K562 (cell line): ENCODE measurements at regions not wholly inside any gene's neighbourhood (a gene's known extent, or its start where the extent isn't known, plus 50 kb on each side); places are given as distances from the start of the nearest gene placed in this dataset.

ENCODE experiments used
- COPS2 ChIP-seq: fragments of 450-650 bp; conservative IDR thresholded peaks from 2 replicates; pipeline ENCODE4 v1.6.1; 2016; ENCODE audit warnings: mild to moderate bottlenecking, moderate library complexity
- JUNB ChIP-seq: fragments of 450-650 bp; formaldehyde crosslinking; conservative IDR thresholded peaks from 2 replicates; pipeline ENCODE4 v1.4.0; 2020; ENCODE audit warnings: mild to moderate bottlenecking
- NR2F6 ChIP-seq: fragments of 450-650 bp; formaldehyde crosslinking; IDR thresholded peaks from 2 replicates; pipeline ENCODE4 v1.4.0; 2020; ENCODE audit warnings: mild to moderate bottlenecking
- NR3C1 ChIP-seq: sonication (generic); formaldehyde crosslinking; IDR thresholded peaks from 2 replicates; pipeline ENCODE4 v1.8.1; 2022; ENCODE audit warnings: missing genetic modification reagents
- PHF21A ChIP-seq: fragments of 450-650 bp; IDR thresholded peaks from 2 replicates; pipeline ENCODE4 v1.6.1; 2017; ENCODE audit warnings: low read depth, borderline replicate concordance
- POLR2AphosphoS5 ChIP-seq: IDR thresholded peaks from 2 replicates; pipeline ENCODE4 v1.6.1; 2011; ENCODE audit warnings: mild to moderate bottlenecking, low read depth, low read length, moderate library complexity; ENCODE audit not compliant: control insufficient read depth, insufficient read depth
- PYGO2 ChIP-seq: fragments of 450-650 bp; IDR thresholded peaks from 2 replicates; pipeline ENCODE4 v1.6.1; 2016; ENCODE audit warnings: mild to moderate bottlenecking, missing genetic modification characterization, moderate library complexity, missing compliant biosample characterization
- ZNF140 ChIP-seq: fragments of 250-450 bp; sonication (Bioruptor Pico); IDR thresholded peaks from 2 replicates; pipeline ENCODE4 v1.8.0; 2021; ENCODE audit warnings: moderate library complexity, mild to moderate bottlenecking, inconsistent platforms
- ZNF785 ChIP-seq: fragments of 250-450 bp; sonication (Bioruptor Pico); IDR thresholded peaks from 2 replicates; pipeline ENCODE4 v1.4.0; 2020; ENCODE audit warnings: mild to moderate bottlenecking
- ZNF830 ChIP-seq: fragments of 250-450 bp; sonication (Bioruptor Pico); IDR thresholded peaks from 2 replicates; pipeline ENCODE4 v1.5.0; 2021; ENCODE audit warnings: mild to moderate bottlenecking
- ZZZ3 ChIP-seq: fragments of 450-650 bp; IDR thresholded peaks from 2 replicates; pipeline ENCODE4 v1.6.1; 2016; ENCODE audit warnings: antibody characterized with exemption, mild to moderate bottlenecking, moderate library complexity
- TF ChIP-seq, protein P1 (sequence below), 3 experiments: IDR thresholded peaks in 2 of 3; conservative IDR thresholded peaks in 1 of 3; 2 replicates each; pipeline ENCODE4 v1.5.1; 2011 to 2012; ENCODE audit warnings: low read length in 3 of 3, mild to moderate bottlenecking in 3 of 3, control low read depth in 2 of 3, improper control_type of control experiment in 1 of 3, inconsistent platforms in 1 of 3, low read depth in 1 of 3, mixed read lengths in 1 of 3, moderate library complexity in 1 of 3; ENCODE audit not compliant: insufficient read depth in 2 of 3
- TF ChIP-seq, protein P2 (sequence below): sonication (generic); formaldehyde crosslinking; IDR thresholded peaks from 2 replicates; pipeline ENCODE4 v1.8.1; 2023; ENCODE audit warnings: mild to moderate bottlenecking, missing genetic modification reagents

DNA sequence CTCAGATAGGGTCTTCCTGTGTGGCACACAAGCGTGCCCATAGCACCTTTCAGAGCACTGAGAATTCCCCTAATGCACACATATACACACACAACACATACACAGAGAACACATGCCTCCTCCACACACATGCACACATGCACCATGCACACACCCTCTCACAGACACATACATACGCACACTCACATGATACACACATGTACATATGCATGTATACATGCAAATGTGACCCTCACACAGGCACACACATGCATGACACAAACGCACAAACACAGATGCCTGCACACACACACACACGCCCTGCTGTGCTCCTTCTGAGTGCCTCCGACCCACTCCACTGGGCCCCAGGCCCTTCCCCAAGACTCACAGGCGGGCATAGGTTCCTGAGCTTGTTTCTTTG is 251.0 kb downstream of the PTPRU start:
- TF ChIP-seq NR2F6 (CRISPR knock-in tag) (no peak), JUNB (CRISPR knock-in tag) (no peak), ZNF830 (CRISPR knock-in tag) (no peak), ZZZ3 (no peak), ZNF785 (CRISPR knock-in tag) (no peak), PYGO2 (no peak), POLR2AphosphoS5 (no peak), PHF21A (no peak), NR3C1 (CRISPR knock-in tag) (no peak), COPS2 (no peak), ZNF140 (no peak)
- TF ChIP-seq, protein P1, sequence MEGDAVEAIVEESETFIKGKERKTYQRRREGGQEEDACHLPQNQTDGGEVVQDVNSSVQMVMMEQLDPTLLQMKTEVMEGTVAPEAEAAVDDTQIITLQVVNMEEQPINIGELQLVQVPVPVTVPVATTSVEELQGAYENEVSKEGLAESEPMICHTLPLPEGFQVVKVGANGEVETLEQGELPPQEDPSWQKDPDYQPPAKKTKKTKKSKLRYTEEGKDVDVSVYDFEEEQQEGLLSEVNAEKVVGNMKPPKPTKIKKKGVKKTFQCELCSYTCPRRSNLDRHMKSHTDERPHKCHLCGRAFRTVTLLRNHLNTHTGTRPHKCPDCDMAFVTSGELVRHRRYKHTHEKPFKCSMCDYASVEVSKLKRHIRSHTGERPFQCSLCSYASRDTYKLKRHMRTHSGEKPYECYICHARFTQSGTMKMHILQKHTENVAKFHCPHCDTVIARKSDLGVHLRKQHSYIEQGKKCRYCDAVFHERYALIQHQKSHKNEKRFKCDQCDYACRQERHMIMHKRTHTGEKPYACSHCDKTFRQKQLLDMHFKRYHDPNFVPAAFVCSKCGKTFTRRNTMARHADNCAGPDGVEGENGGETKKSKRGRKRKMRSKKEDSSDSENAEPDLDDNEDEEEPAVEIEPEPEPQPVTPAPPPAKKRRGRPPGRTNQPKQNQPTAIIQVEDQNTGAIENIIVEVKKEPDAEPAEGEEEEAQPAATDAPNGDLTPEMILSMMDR (IDR thresholded peaks at IDR 0.05 in 2 of 3, conservative IDR thresholded peaks at IDR 0.05 in 1 of 3; ENCODE audit: insufficient read depth in 2 of 3, low read depth in 1 of 3, low read length in 3 of 3): no peak
- TF ChIP-seq, protein P2, sequence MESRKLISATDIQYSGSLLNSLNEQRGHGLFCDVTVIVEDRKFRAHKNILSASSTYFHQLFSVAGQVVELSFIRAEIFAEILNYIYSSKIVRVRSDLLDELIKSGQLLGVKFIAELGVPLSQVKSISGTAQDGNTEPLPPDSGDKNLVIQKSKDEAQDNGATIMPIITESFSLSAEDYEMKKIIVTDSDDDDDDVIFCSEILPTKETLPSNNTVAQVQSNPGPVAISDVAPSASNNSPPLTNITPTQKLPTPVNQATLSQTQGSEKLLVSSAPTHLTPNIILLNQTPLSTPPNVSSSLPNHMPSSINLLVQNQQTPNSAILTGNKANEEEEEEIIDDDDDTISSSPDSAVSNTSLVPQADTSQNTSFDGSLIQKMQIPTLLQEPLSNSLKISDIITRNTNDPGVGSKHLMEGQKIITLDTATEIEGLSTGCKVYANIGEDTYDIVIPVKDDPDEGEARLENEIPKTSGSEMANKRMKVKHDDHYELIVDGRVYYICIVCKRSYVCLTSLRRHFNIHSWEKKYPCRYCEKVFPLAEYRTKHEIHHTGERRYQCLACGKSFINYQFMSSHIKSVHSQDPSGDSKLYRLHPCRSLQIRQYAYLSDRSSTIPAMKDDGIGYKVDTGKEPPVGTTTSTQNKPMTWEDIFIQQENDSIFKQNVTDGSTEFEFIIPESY (CRISPR knock-in tag): no peak
